Upper lobe of right lung (tissue), 1 donor: ENCODE measurements at regions not wholly inside any gene's neighbourhood (a gene's known extent, or its start where the extent isn't known, plus 50 kb on each side); places are given as distances from the start of the nearest gene placed in this dataset.

ENCODE experiments used
- ATAC-seq: fragments of 200-7000 bp; cut with Tn5 transposase; one replicate; pipeline ENCODE4 v1.9.1; 2020; ENCODE audit warnings: mild to moderate bottlenecking, moderate library complexity
- DNase-seq: peaks from one replicate; pipeline ENCODE4 v3.0.0-alpha.2; 2020
- H3K27ac ChIP-seq: fragments of 200-600 bp; one replicate; pipeline ENCODE4 v1.8.0; 2022
- H3K27me3 ChIP-seq: fragments of 200-600 bp; one replicate; pipeline ENCODE4 v1.8.0; 2022; ENCODE audit warnings: mild to moderate bottlenecking
- H3K36me3 ChIP-seq: fragments of 200-600 bp; one replicate; pipeline ENCODE4 v1.8.0; 2022
- H3K4me1 ChIP-seq: fragments of 200-600 bp; one replicate; pipeline ENCODE4 v1.8.0; 2022
- H3K4me3 ChIP-seq: fragments of 200-600 bp; one replicate; pipeline ENCODE4 v1.8.0; 2022; ENCODE audit warnings: mild to moderate bottlenecking
- H3K9me3 ChIP-seq: fragments of 200-600 bp; one replicate; pipeline ENCODE4 v1.8.0; 2022
- CTCF ChIP-seq: fragments of 200-600 bp; IDR thresholded peaks from one replicate; pipeline ENCODE4 v1.8.0; 2022; ENCODE audit warnings: antibody characterized with exemption
- intact Hi-C: fragments of 100-400 bp; cut with DNase I; formaldehyde crosslinking; loops from one replicate; pipeline ENCODE4 v1.11.0; 2022
- donor health status: DM: no; HTN: yes; CAD: no; lungs with severe emphysema.

GRCh38 chr11:121703201-121703600, 250.4 kb upstream of the SORL1-AS1 start:
- no peaks in the 10 kb centered on the region for H3K27me3 ChIP-seq
- ATAC-seq (no peak), DNase-seq (no peak)
- intact Hi-C loops = no loop called here
- H3K27ac ChIP-seq = no peak overlapping the region
- H3K4me3 ChIP-seq = no peak overlapping the region
- no peaks in the 10 kb centered on the region for H3K9me3 ChIP-seq
- no peaks in the 10 kb centered on the region for H3K4me1 ChIP-seq
- no peak for TF ChIP-seq CTCF
- H3K36me3 ChIP-seq = no peaks in the 10 kb centered on the region

- H3K36me3 ChIP-seq = no peaks in the 10 kb centered on the region
- no peak for TF ChIP-seq CTCF
- no peak overlapping the region for H3K27ac ChIP-seq
- DNase-seq = no peak
- intact Hi-C loops = no loop called here
- H3K4me3 ChIP-seq = no peak overlapping the region
- ATAC-seq = no peak
- no peaks in the 10 kb centered on the region for H3K27me3 ChIP-seq
- H3K4me1 ChIP-seq = no peaks in the 10 kb centered on the region
- H3K9me3 ChIP-seq = no peaks in the 10 kb centered on the region
Measured at GRCh38 chr11:121700968-121701367, 248.2 kb upstream of the SORL1-AS1 start.

- H3K4me1 ChIP-seq = no peaks in the 10 kb centered on the region
- H3K36me3 ChIP-seq = no peaks in the 10 kb centered on the region
- no peak for DNase-seq
- no peaks in the 10 kb centered on the region for H3K9me3 ChIP-seq
- intact Hi-C loops = no loop called here
- H3K4me3 ChIP-seq = no peak overlapping the region
- no peak overlapping the region for H3K27ac ChIP-seq
- TF ChIP-seq CTCF = no peak
- no peak for ATAC-seq
- no peaks in the 10 kb centered on the region for H3K27me3 ChIP-seq
Measured at GRCh38 chr11:121699801-121700200, 247.0 kb upstream of the SORL1-AS1 start.

GRCh38 chr11:121696931-121697670, 244.3 kb upstream of the SORL1-AS1 start:
- no peak overlapping the region for H3K27ac ChIP-seq
- no peak for DNase-seq

GRCh38 chr11:121696177-121696871, 243.6 kb upstream of the SORL1-AS1 start:
- DNase-seq = no peak
- Histone ChIP-seq H3K9me3 (no peaks in the 10 kb centered on the region), H3K4me3 (no peak overlapping the region), H3K27ac (no peak overlapping the region), H3K27me3 (no peaks in the 10 kb centered on the region), H3K36me3 (no peaks in the 10 kb centered on the region), H3K4me1 (no peaks in the 10 kb centered on the region)
- intact Hi-C loops = no loop called here
- ATAC-seq = no peak
- no peak for TF ChIP-seq CTCF

More at GRCh38 chr11:121696931-121697670, 244.3 kb upstream of the SORL1-AS1 start:
- Histone ChIP-seq H3K27me3 (no peaks in the 10 kb centered on the region), H3K4me3 (no peak overlapping the region), H3K9me3 (no peaks in the 10 kb centered on the region), H3K4me1 (no peaks in the 10 kb centered on the region), H3K36me3 (no peaks in the 10 kb centered on the region)
- intact Hi-C loops = no loop called here
- ATAC-seq = no peak
- TF ChIP-seq CTCF = no peak
